GM23248 (cell line): ENCODE measurements at regions not wholly inside any gene's neighbourhood (a gene's known extent, or its start where the extent isn't known, plus 50 kb on each side); places are given as distances from the start of the nearest gene placed in this dataset.

Source experiments
- EZH2 ChIP-seq: fragments of 200-600 bp; sonication (generic); IDR thresholded peaks from 2 replicates; pipeline ENCODE4 v1.6.1; 2018; ENCODE audit warnings: antibody characterized with exemption, mild to moderate bottlenecking; ENCODE audit not compliant: insufficient read depth, poor library complexity, severe bottlenecking
- EZH2phosphoT487 ChIP-seq: fragments of 200-600 bp; sonication (generic); IDR thresholded peaks from 2 replicates; pipeline ENCODE4 v1.6.1; 2018; ENCODE audit warnings: antibody characterized with exemption, moderate library complexity, mild to moderate bottlenecking, low read depth; ENCODE audit not compliant: insufficient read depth

- TF ChIP-seq EZH2 (no peak), EZH2phosphoT487 (no peak)
These were observed 422.3 kb downstream of the SPATA31D1 start for GRCh38 chr9:82410866-82411265.
